ENCODE measurements at regions not wholly inside any gene's neighbourhood (a gene's known extent, or its start where the extent isn't known, plus 50 kb on each side); places are given as distances from the start of the nearest gene placed in this dataset.
A peak's percentile ranks its signal among the peaks of the same experiment; 100 is the strongest.

- TF ChIP-seq, protein P1, sequence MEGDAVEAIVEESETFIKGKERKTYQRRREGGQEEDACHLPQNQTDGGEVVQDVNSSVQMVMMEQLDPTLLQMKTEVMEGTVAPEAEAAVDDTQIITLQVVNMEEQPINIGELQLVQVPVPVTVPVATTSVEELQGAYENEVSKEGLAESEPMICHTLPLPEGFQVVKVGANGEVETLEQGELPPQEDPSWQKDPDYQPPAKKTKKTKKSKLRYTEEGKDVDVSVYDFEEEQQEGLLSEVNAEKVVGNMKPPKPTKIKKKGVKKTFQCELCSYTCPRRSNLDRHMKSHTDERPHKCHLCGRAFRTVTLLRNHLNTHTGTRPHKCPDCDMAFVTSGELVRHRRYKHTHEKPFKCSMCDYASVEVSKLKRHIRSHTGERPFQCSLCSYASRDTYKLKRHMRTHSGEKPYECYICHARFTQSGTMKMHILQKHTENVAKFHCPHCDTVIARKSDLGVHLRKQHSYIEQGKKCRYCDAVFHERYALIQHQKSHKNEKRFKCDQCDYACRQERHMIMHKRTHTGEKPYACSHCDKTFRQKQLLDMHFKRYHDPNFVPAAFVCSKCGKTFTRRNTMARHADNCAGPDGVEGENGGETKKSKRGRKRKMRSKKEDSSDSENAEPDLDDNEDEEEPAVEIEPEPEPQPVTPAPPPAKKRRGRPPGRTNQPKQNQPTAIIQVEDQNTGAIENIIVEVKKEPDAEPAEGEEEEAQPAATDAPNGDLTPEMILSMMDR (IDR thresholded peaks at IDR 0.05): peak; percentile 42 to 62 (median 56)
- TF ChIP-seq POLR2A (IDR thresholded peaks at IDR 0.05): no peak
Measured at GRCh38 chr7:142459551-142459963, 201.7 kb upstream of the PRSS58 start.
